ENCODE measurements at regions not wholly inside any gene's neighbourhood (a gene's known extent, or its start where the extent isn't known, plus 50 kb on each side); places are given as distances from the start of the nearest gene placed in this dataset.

GRCh38 chr12:82040987-82041743 is 282.0 kb upstream of the PPFIA2 start:
- DNase-seq (ENCODE audit: low read depth): no peak

DNA sequence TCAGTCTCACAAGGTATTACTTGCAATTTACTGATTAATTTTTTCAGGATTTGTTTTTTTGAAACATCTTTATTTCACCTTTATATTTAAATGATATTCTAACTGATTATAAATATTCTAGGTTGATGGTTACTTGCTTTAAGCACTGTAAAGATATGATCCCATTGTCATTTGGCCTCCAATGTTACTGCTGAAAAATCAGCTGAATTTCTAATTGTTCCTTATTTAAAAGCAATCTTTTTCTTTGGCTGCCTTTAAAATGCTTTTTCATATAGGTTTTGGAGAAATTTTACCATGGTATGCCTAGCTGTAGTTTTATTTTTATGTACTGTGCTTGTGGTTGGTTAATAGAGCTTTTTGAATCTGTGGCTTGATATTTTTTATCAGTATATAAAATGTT is 275.6 kb upstream of the PPFIA2 start:
- DNase-seq (ENCODE audit: low read depth): no peak

- no peak for DNase-seq (ENCODE audit: low read depth)
Observed at GRCh38 chr12:82029936-82030335, 270.8 kb upstream of the PPFIA2 start.

DNA sequence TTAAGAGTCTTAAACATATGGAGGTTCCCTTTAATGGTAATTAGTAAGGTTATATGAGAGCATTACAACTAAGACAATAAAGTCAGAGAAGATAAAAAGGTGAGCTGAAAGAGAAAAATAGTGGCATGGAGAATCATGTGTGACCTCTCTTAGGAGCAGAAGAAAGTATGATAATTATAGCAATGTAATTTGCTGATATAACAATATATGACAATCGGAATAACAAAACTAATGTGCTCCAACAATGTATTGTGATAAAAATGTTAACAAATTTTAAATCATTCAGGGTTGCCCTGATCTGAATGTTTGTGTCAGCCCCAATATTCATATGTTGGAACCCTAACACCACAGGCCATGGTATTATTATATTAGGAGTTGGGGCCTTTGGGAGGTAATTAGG is 269.6 kb upstream of the PPFIA2 start:
- DNase-seq (ENCODE audit: low read depth): no peak

GRCh38 chr12:82027612-82028011 is 268.5 kb upstream of the PPFIA2 start:
- DNase-seq (ENCODE audit: low read depth): no peak

GRCh38 chr12:82025462-82025861 is 266.3 kb upstream of the PPFIA2 start:
- DNase-seq (ENCODE audit: low read depth): no peak

GRCh38 chr12:82019533-82019932 is 260.4 kb upstream of the PPFIA2 start:
- DNase-seq (ENCODE audit: low read depth): no peak

GRCh38 chr12:82015623-82016347 is 256.6 kb upstream of the PPFIA2 start:
- no peak for DNase-seq (ENCODE audit: low read depth)

GRCh38 chr12:82012176-82012575 is 253.0 kb upstream of the PPFIA2 start:
- no peak for DNase-seq (ENCODE audit: low read depth)

GRCh38 chr12:82009524-82009923 is 250.4 kb upstream of the PPFIA2 start:
- no peak for DNase-seq (ENCODE audit: low read depth)

DNA sequence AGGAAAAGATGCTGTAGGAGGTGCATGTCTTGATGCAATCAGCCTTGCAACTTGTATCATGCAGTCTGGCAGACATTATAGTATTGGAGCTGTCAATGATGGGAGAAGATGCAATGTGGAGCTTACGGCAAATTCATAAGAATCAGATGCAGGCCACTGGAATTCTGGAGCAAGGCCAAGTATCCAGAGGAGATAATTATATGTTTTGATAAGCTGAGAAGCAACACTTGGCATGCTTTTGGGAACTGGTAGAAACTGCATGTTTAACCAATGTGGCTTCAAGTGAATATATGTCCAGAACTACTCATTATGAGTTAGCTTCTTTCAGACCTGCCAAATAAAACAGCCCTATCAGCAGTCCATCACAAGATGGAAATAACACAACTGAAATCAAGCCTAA is 249.1 kb upstream of the PPFIA2 start:
- DNase-seq (ENCODE audit: low read depth): no peak

- no peak for DNase-seq (ENCODE audit: low read depth)
Observed at GRCh38 chr12:81998761-81999378, 239.7 kb upstream of the PPFIA2 start.

- DNase-seq (ENCODE audit: low read depth): no peak
Observed at GRCh38 chr12:81992461-81992860, 233.3 kb upstream of the PPFIA2 start.

DNA sequence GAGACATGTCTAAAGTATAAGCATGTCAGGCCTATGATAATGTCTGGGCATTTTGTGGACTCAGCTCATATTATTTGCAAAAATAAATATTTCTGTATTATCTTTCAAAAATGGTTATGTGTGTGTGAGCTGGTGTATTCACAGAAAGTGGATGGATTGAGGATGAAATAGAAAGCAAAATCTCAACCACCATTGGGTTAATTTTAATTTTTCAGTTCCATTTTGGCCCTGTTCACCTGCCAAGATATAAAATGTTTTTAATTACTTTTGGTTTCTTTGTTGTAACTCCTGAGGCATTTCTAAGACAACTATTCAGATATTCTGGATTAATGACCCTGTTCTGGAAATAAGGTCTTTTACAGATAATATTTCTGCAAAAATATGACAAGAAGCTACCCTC is 232.7 kb upstream of the PPFIA2 start:
- no peak for DNase-seq (ENCODE audit: low read depth)

- DNase-seq (ENCODE audit: low read depth): no peak
Observed at GRCh38 chr12:81988362-81988761, 229.2 kb upstream of the PPFIA2 start.

DNA sequence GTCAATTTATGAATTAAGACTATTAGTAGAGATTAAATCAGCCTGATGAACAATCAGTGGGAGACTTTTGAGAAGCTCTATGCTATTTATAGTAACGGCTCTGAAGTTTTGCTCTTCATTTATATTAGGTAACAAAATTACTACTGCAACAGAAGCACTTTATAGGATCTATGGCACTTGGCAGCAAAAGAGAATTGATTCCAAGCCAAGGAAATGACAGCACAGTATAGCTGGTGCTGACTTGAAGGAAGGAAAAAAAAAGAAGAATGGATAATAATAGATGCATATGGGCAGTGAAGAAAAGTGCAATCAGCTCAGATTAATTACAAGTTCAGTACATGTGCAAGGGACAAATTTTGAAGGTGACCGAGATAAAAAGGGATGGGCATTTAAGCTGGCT is 228.2 kb upstream of the PPFIA2 start:
- no peak for DNase-seq (ENCODE audit: low read depth)

GRCh38 chr12:81976661-81977060 is 217.5 kb upstream of the PPFIA2 start:
- DNase-seq (ENCODE audit: low read depth): no peak

- DNase-seq (ENCODE audit: low read depth): no peak
Observed at GRCh38 chr12:81974762-81975161, 215.6 kb upstream of the PPFIA2 start.

DNA sequence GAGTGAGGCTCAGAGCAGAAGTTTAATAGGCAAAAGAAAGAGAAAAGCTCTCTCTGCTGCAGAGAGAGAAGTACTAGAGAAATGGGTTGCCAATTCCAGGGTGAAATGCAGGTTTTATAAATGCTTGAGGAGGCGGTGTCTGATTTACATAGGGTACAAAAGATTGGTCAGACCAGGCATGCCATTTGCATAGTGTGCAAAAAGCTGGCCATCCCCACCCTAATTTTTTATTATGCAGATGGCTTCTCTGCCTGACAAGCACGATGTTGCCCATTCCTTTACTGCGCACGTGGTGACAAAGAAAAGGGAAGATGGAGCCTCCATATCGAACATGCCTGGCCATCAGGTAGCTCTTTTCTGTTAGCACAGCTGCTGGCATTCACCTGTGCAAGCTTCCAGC is 209.3 kb upstream of the PPFIA2 start:
- DNase-seq (ENCODE audit: low read depth): no peak

- DNase-seq (ENCODE audit: low read depth): no peak
Observed at GRCh38 chr12:81963636-81964035, 204.5 kb upstream of the PPFIA2 start.

DNA sequence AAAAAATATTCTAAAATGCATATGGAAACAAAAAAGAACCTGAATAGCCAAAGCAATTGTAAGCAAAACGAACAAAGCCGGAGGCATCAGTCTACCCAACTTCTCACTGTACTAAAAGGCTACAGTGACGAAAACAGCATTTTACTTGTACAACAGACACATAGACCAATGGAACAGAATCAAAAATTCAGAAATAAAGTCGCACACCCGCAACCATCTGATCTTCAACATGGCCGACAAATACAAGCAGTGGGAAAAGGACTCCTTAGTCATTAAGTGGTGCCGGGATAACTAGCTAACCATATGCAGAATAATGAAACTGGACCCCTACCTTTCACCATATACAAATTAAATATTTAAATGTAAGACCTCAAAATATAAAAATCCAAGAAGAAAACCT is 203.9 kb upstream of the PPFIA2 start:
- no peak for DNase-seq (ENCODE audit: low read depth)

DNA sequence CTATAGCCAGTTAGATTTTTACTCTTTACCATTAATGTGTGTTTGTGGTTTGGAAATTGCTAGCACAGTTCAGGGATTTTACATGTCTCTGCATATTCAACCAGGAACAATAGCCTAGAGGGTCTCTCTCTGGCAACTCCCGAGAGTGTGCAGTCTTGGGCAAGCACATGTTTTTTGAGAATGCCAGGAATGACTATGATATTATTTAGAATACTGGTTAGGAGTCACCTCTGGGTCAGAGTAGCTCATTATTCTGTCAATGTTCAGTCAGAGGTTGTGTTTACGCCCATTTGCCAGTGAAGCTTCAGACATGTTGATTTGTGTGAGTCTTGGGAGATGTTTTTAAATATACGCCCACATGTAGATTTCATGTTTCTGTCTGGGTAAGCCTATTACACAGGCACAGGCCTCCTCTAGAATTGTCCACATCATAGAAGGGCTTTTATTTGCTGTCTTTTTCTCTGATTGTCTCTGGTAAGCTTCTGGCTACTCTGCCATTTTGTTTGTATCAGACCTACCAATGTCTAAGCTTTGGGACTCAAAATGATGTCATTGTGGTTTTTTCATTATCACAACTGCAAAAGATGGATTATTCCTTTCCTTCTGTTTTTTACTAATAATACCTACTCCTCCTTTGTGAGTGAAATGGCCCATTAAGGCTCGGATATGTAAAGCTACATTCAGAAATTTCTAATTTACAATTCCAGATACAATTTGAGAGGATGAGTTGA is 203.1 kb upstream of the PPFIA2 start:
- no peak for DNase-seq (ENCODE audit: low read depth)

GRCh38 chr12:81958406-81958805 is 199.3 kb upstream of the PPFIA2 start:
- no peak for DNase-seq (ENCODE audit: low read depth)

Measured in ELR (cell line).